HCT116 (cell line): ENCODE measurements at regions not wholly inside any gene's neighbourhood (a gene's known extent, or its start where the extent isn't known, plus 50 kb on each side); places are given as distances from the start of the nearest gene placed in this dataset.

Experiments
- ATAC-seq: fragments of 200-7000 bp; cut with Tn5 transposase; 2 replicates; pipeline ENCODE4 v1.9.1; 2020; ENCODE audit warnings: mild to moderate bottlenecking, moderate library complexity
- BruUV-seq: library from RNA; stranded (reverse); fragments of 400-500 nt; replicated peaks from 2 replicates; lab custom pipeline; 2021; lab: Mats Ljungman, UMichigan
- CTCF ChIA-PET: fragments of 300-600 bp; sonication (Branson Sonifier 250); formaldehyde crosslinking; loops from one replicate; lab custom pipeline; 2021; ENCODE audit warnings: antibody characterized with exemption; lab: Charles Lee
- POLR2A ChIA-PET: fragments of 300-600, 350-600 bp; sonication (Branson Sonifier 250); formaldehyde crosslinking; loops from one replicate; lab custom pipeline; 2021; ENCODE audit warnings: antibody characterized with exemption; lab: Charles Lee
- RAD21 ChIA-PET, 2 experiments: fragments of 300-600 bp; sonication (Branson Sonifier 250); formaldehyde crosslinking; loops; one replicate each; lab custom pipeline; 2023; ENCODE audit warnings: low total read pairs in 2 of 2; ENCODE audit not compliant: uncharacterized antibody in 2 of 2, unreplicated experiment in 2 of 2, low non-redundant PET in 1 of 2; lab: Charles Lee
- DNase-seq: peaks from one replicate; pipeline ENCODE4 v3.0.0-alpha.2; 2010; ENCODE audit warnings: low read depth, low spot score
- H2AFZ ChIP-seq: fragments of 200-600 bp; shearing (Covaris generic), sonication (generic); 2 replicates; pipeline ENCODE4 v1.6.1; 2017; ENCODE audit warnings: low read depth, mixed run types, mixed read lengths, antibody characterized with exemption, low read length; ENCODE audit not compliant: poor library complexity, severe bottlenecking
- H3K27ac ChIP-seq: 2 replicates; pipeline ENCODE4 v1.5.1; 2012; ENCODE audit warnings: low read depth, low read length
- H3K27me3 ChIP-seq: fragments of 200-600 bp; sonication (generic); 2 replicates; pipeline ENCODE4 v1.6.1; 2016; ENCODE audit warnings: mixed run types, low read length, mixed read lengths; ENCODE audit not compliant: insufficient read depth
- H3K36me3 ChIP-seq, 2 experiments: fragments of 200-500 bp in 1 of 2; fragments of 200-600 bp in 1 of 2; sonication (Bioruptor generic) in 1 of 2; sonication (generic) in 1 of 2; 2 replicates each; pipeline versions ENCODE4 v1.5.1 to v1.6.1; 2014 to 2016; ENCODE audit warnings: low read length in 2 of 2, inconsistent platforms in 1 of 2, mixed read lengths in 1 of 2, mixed run types in 1 of 2; ENCODE audit not compliant: insufficient read depth in 2 of 2, control insufficient read depth in 1 of 2
- H3K4me1 ChIP-seq, 2 experiments: fragments of 200-600 bp in 1 of 2; sonication (generic) in 1 of 2; 2 replicates each; pipeline versions ENCODE4 v1.5.1 to v1.6.1; 2012 to 2017; ENCODE audit warnings: low read length in 2 of 2, inconsistent platforms in 1 of 2, mild to moderate bottlenecking in 1 of 2, mixed read lengths in 1 of 2, mixed run types in 1 of 2, moderate library complexity in 1 of 2; ENCODE audit not compliant: insufficient read depth in 2 of 2, control insufficient read depth in 1 of 2
- H3K4me2 ChIP-seq: fragments of 200-600 bp; sonication (generic); 2 replicates; pipeline ENCODE4 v1.6.1; 2017; ENCODE audit warnings: mixed run types, low read length, mixed read lengths
- H3K4me3 ChIP-seq, 2 experiments: fragments of 200-600 bp in 1 of 2; sonication (generic) in 1 of 2; replicated peaks in 1 of 2; 2 replicates each; pipeline ENCODE4 v1.5.1; 2011 to 2016; ENCODE audit warnings: low read length in 2 of 2, control low read depth in 1 of 2, low read depth in 1 of 2, mild to moderate bottlenecking in 1 of 2, mixed read lengths in 1 of 2, mixed run types in 1 of 2
- H3K79me2 ChIP-seq: fragments of 200-600 bp; sonication (generic); 2 replicates; pipeline ENCODE4 v1.6.1; 2017; ENCODE audit warnings: mild to moderate bottlenecking, mixed run types, low read length, moderate library complexity, mixed read lengths; ENCODE audit not compliant: insufficient read depth
- H3K9ac ChIP-seq: fragments of 200-600 bp; sonication (generic); 2 replicates; pipeline ENCODE4 v1.6.1; 2016; ENCODE audit warnings: low read length, mixed read lengths
- H3K9me2 ChIP-seq: fragments of 200-600 bp; sonication (generic), shearing (Covaris generic); 2 replicates; pipeline ENCODE4 v1.6.1; 2017; ENCODE audit warnings: mixed run types, mild to moderate bottlenecking, moderate library complexity; ENCODE audit not compliant: insufficient read depth
- H3K9me3 ChIP-seq, 2 experiments: fragments of 200-500 bp in 1 of 2; fragments of 200-600 bp in 1 of 2; sonication (Bioruptor generic) in 1 of 2; sonication (generic) in 1 of 2; 2 replicates each; pipeline ENCODE4 v1.6.1; 2014 to 2017; ENCODE audit warnings: low read length in 2 of 2, mixed read lengths in 2 of 2, inconsistent platforms in 1 of 2, low read depth in 1 of 2, mild to moderate bottlenecking in 1 of 2, mixed run types in 1 of 2, moderate library complexity in 1 of 2; ENCODE audit not compliant: control insufficient read depth in 1 of 2, insufficient read depth in 1 of 2
- H4K20me1 ChIP-seq: fragments of 200-600 bp; sonication (generic), shearing (Covaris generic); 2 replicates; pipeline ENCODE4 v1.6.1; 2017; ENCODE audit warnings: mixed run types, mild to moderate bottlenecking, moderate library complexity; ENCODE audit not compliant: insufficient read depth
- ATF3 ChIP-seq: IDR thresholded peaks from 2 replicates; pipeline ENCODE4 v1.6.1; 2012
- CBX3 ChIP-seq: IDR thresholded peaks from 2 replicates; pipeline ENCODE4 v1.6.1; 2012; ENCODE audit warnings: low read depth
- CTCF ChIP-seq, 3 experiments: fragments of 200-600 bp in 1 of 3; sonication (generic) in 1 of 3; IDR thresholded peaks in 2 of 3; conservative IDR thresholded peaks in 1 of 3; 2 replicates each; pipeline ENCODE4 v1.5.1; 2012 to 2017; ENCODE audit warnings: low read depth in 2 of 3, low read length in 2 of 3, antibody characterized with exemption in 1 of 3, borderline replicate concordance in 1 of 3, control low read depth in 1 of 3, mild to moderate bottlenecking in 1 of 3, mixed read lengths in 1 of 3, mixed run types in 1 of 3, moderate library complexity in 1 of 3; ENCODE audit not compliant: insufficient read depth in 1 of 3
- POLR2AphosphoS5 ChIP-seq: IDR thresholded peaks from 2 replicates; pipeline ENCODE4 v1.6.1; 2011; ENCODE audit warnings: mild to moderate bottlenecking, low read depth, low read length, moderate library complexity
- RAD21 ChIP-seq: IDR thresholded peaks from 2 replicates; pipeline ENCODE4 v1.6.1; 2012; ENCODE audit warnings: low read depth, mild to moderate bottlenecking
- SP1 ChIP-seq: IDR thresholded peaks from 2 replicates; pipeline ENCODE4 v1.6.1; 2012; ENCODE audit warnings: low read depth
- TCF7L2 ChIP-seq: IDR thresholded peaks from 2 replicates; pipeline ENCODE4 v1.7.0; 2011; ENCODE audit warnings: borderline replicate concordance, inconsistent platforms; ENCODE audit not compliant: insufficient read depth, insufficient read length; ENCODE audit errors: extremely low read depth
- ZBTB33 ChIP-seq: IDR thresholded peaks from 2 replicates; pipeline ENCODE4 v1.6.1; 2011; ENCODE audit warnings: mild to moderate bottlenecking, low read length, moderate library complexity; ENCODE audit not compliant: insufficient replicate concordance; ENCODE audit errors: extremely low read depth
- intact Hi-C: fragments of 100-400 bp; cut with micrococcal nuclease; formaldehyde crosslinking; loops from 2 replicates; pipeline ENCODE4 v1.10.0; 2022

GRCh38 chr10:47090042-47090441 is 178.8 kb downstream of the PTPN20 start:
- Histone ChIP-seq H2AFZ (no peak overlapping the region), H3K4me3 (no peak overlapping the region), H3K9ac (no peak overlapping the region), H3K36me3 (no peaks in the 10 kb centered on the region), H3K4me2 (no peak overlapping the region), H3K4me1 (no peaks in the 10 kb centered on the region), H3K9me2 (no peaks in the 10 kb centered on the region), H3K9me3 (no peaks in the 10 kb centered on the region), H3K27me3 (no peaks in the 10 kb centered on the region), H4K20me1 (no peaks in the 10 kb centered on the region), H3K27ac (no peak overlapping the region), H3K79me2 (no peaks in the 10 kb centered on the region)
- ChIA-PET POLR2A (no interaction called here), RAD21 (no interaction called here), CTCF (no interaction called here)
- DNase-seq (no peak), ATAC-seq (no peak)
- BruUV-seq, result no TSS peak
- intact Hi-C loops, result no loop called here
- no peak for TF ChIP-seq CTCF (IDR thresholded peaks at IDR 0.05 in 2 of 3, conservative IDR thresholded peaks at IDR 0.05 in 1 of 3; ENCODE audit: borderline replicate concordance in 1 of 3, insufficient read depth in 1 of 3, low read depth in 2 of 3, low read length in 2 of 3)
- no peak for TF ChIP-seq ZBTB33
- TF ChIP-seq SP1, result no peak
- TF ChIP-seq POLR2AphosphoS5, result no peak
- TF ChIP-seq RAD21, result no peak
- TF ChIP-seq CBX3, result no peak
- no peak for TF ChIP-seq TCF7L2
- no peak for TF ChIP-seq ATF3
